Parathyroid adenoma (tissue), 2 donors: ENCODE measurements at regions not wholly inside any gene's neighbourhood (a gene's known extent, or its start where the extent isn't known, plus 50 kb on each side); places are given as distances from the start of the nearest gene placed in this dataset.

Experiments
- H2AFZ ChIP-seq: fragments of 300-600 bp; sonication (generic); one replicate; pipeline ENCODE4 v1.7.0; 2017; ENCODE audit warnings: antibody characterized with exemption, mild to moderate bottlenecking
- H3K27ac ChIP-seq: fragments of 300-600 bp; sonication (generic); one replicate; pipeline ENCODE4 v1.7.0; 2017
- H3K27me3 ChIP-seq: fragments of 300-600 bp; sonication (generic); one replicate; pipeline ENCODE4 v1.7.0; 2017; ENCODE audit warnings: low read length; ENCODE audit not compliant: control insufficient read depth, insufficient read depth
- H3K36me3 ChIP-seq: fragments of 300-600 bp; sonication (generic); one replicate; pipeline ENCODE4 v1.7.0; 2017; ENCODE audit warnings: low read length; ENCODE audit not compliant: control insufficient read depth, insufficient read depth
- H3K4me1 ChIP-seq: fragments of 300-600 bp; sonication (generic); one replicate; pipeline ENCODE4 v1.7.0; 2017; ENCODE audit warnings: control low read depth
- H3K4me2 ChIP-seq: fragments of 300-600 bp; sonication (generic); one replicate; pipeline ENCODE4 v1.7.0; 2017; ENCODE audit warnings: low read length
- H3K4me3 ChIP-seq: fragments of 300-600 bp; sonication (generic); one replicate; pipeline ENCODE4 v1.7.0; 2017; ENCODE audit warnings: low read depth, low read length
- H3K79me2 ChIP-seq: fragments of 300-600 bp; sonication (generic); one replicate; pipeline ENCODE4 v1.7.0; 2017; ENCODE audit warnings: control low read depth
- H3K9ac ChIP-seq: fragments of 300-600 bp; sonication (generic); one replicate; pipeline ENCODE4 v1.7.0; 2017; ENCODE audit warnings: mild to moderate bottlenecking
- H3K9me3 ChIP-seq: fragments of 300-600 bp; sonication (generic); one replicate; pipeline ENCODE4 v1.7.0; 2017; ENCODE audit warnings: low read length; ENCODE audit not compliant: control insufficient read depth
- CTCF ChIP-seq: fragments of 300-600 bp; sonication (generic); IDR thresholded peaks from one replicate; pipeline ENCODE4 v1.7.0; 2017; ENCODE audit warnings: antibody characterized with exemption, mild to moderate bottlenecking
- donor health status: primary hyperparathyroidism.

- Histone ChIP-seq H3K9me3 (no peaks in the 10 kb centered on the region), H3K36me3 (no peaks in the 10 kb centered on the region), H2AFZ (no peak overlapping the region), H3K79me2 (no peaks in the 10 kb centered on the region), H3K27me3 (no peaks in the 10 kb centered on the region), H3K9ac (no peak overlapping the region), H3K4me2 (no peak overlapping the region), H3K4me1 (no peaks in the 10 kb centered on the region), H3K27ac (no peak overlapping the region), H3K4me3 (no peak overlapping the region)
- TF ChIP-seq CTCF = no peak
Measured at GRCh38 chr5:130799015-130799414, 366.0 kb downstream of the HINT1 start.

- no peak overlapping the region for H3K27ac ChIP-seq
- H3K4me1 ChIP-seq = no peaks in the 10 kb centered on the region
- H2AFZ ChIP-seq = no peak overlapping the region
- H3K4me2 ChIP-seq = no peak overlapping the region
- H3K9ac ChIP-seq = no peak overlapping the region
- no peaks in the 10 kb centered on the region for H3K9me3 ChIP-seq
- H3K79me2 ChIP-seq = no peaks in the 10 kb centered on the region
- H3K4me3 ChIP-seq = no peak overlapping the region
- TF ChIP-seq CTCF = no peak
- H3K36me3 ChIP-seq = no peaks in the 10 kb centered on the region
- no peaks in the 10 kb centered on the region for H3K27me3 ChIP-seq
Measured at GRCh38 chr5:130797303-130797702, 367.8 kb downstream of the HINT1 start.

GRCh38 chr5:130796902-130797301, 368.2 kb downstream of the HINT1 start:
- H3K36me3 ChIP-seq = no peaks in the 10 kb centered on the region

GRCh38 chr5:130796032-130796431, 369.0 kb downstream of the HINT1 start:
- Histone ChIP-seq H3K36me3 (no peaks in the 10 kb centered on the region), H3K4me3 (no peak overlapping the region), H3K27ac (no peak overlapping the region), H2AFZ (no peak overlapping the region), H3K9me3 (no peaks in the 10 kb centered on the region), H3K4me2 (no peak overlapping the region), H3K79me2 (no peaks in the 10 kb centered on the region), H3K27me3 (no peaks in the 10 kb centered on the region), H3K9ac (no peak overlapping the region), H3K4me1 (no peaks in the 10 kb centered on the region)
- no peak for TF ChIP-seq CTCF

More at GRCh38 chr5:130796902-130797301, 368.2 kb downstream of the HINT1 start:
- no peaks in the 10 kb centered on the region for H3K4me1 ChIP-seq
- no peak overlapping the region for H3K27ac ChIP-seq
- no peak overlapping the region for H2AFZ ChIP-seq
- H3K79me2 ChIP-seq = no peaks in the 10 kb centered on the region
- no peak for TF ChIP-seq CTCF
- no peak overlapping the region for H3K4me2 ChIP-seq
- H3K9ac ChIP-seq = no peak overlapping the region
- H3K9me3 ChIP-seq = no peaks in the 10 kb centered on the region
- H3K27me3 ChIP-seq = no peaks in the 10 kb centered on the region
- no peak overlapping the region for H3K4me3 ChIP-seq

- Histone ChIP-seq H3K27me3 (no peaks in the 10 kb centered on the region), H3K4me1 (no peaks in the 10 kb centered on the region), H3K36me3 (no peaks in the 10 kb centered on the region), H3K27ac (no peak overlapping the region), H3K9ac (no peak overlapping the region), H3K4me3 (no peak overlapping the region), H3K9me3 (no peaks in the 10 kb centered on the region), H2AFZ (no peak overlapping the region), H3K79me2 (no peaks in the 10 kb centered on the region), H3K4me2 (no peak overlapping the region)
- no peak for TF ChIP-seq CTCF
Measured at GRCh38 chr5:130795037-130795436, 370.0 kb downstream of the HINT1 start.
